HCT116 (cell line): ENCODE measurements at regions not wholly inside any gene's neighbourhood (a gene's known extent, or its start where the extent isn't known, plus 50 kb on each side); places are given as distances from the start of the nearest gene placed in this dataset.

Source experiments
- ATAC-seq: fragments of 200-7000 bp; cut with Tn5 transposase; 2 replicates; pipeline ENCODE4 v1.9.1; 2020; ENCODE audit warnings: mild to moderate bottlenecking, moderate library complexity
- BruUV-seq: library from RNA; stranded (reverse); fragments of 400-500 nt; replicated peaks from 2 replicates; lab custom pipeline; 2021; lab: Mats Ljungman, UMichigan
- CTCF ChIA-PET: fragments of 300-600 bp; sonication (Branson Sonifier 250); formaldehyde crosslinking; loops from one replicate; lab custom pipeline; 2021; ENCODE audit warnings: antibody characterized with exemption; lab: Charles Lee
- POLR2A ChIA-PET: fragments of 300-600, 350-600 bp; sonication (Branson Sonifier 250); formaldehyde crosslinking; loops from one replicate; lab custom pipeline; 2021; ENCODE audit warnings: antibody characterized with exemption; lab: Charles Lee
- RAD21 ChIA-PET, 2 experiments: fragments of 300-600 bp; sonication (Branson Sonifier 250); formaldehyde crosslinking; loops; one replicate each; lab custom pipeline; 2023; ENCODE audit warnings: low total read pairs in 2 of 2; ENCODE audit not compliant: uncharacterized antibody in 2 of 2, unreplicated experiment in 2 of 2, low non-redundant PET in 1 of 2; lab: Charles Lee
- DNase-seq: peaks from one replicate; pipeline ENCODE4 v3.0.0-alpha.2; 2010; ENCODE audit warnings: low read depth, low spot score
- H2AFZ ChIP-seq: fragments of 200-600 bp; shearing (Covaris generic), sonication (generic); 2 replicates; pipeline ENCODE4 v1.6.1; 2017; ENCODE audit warnings: low read depth, mixed run types, mixed read lengths, antibody characterized with exemption, low read length; ENCODE audit not compliant: poor library complexity, severe bottlenecking
- H3K27ac ChIP-seq: 2 replicates; pipeline ENCODE4 v1.5.1; 2012; ENCODE audit warnings: low read depth, low read length
- H3K27me3 ChIP-seq: fragments of 200-600 bp; sonication (generic); 2 replicates; pipeline ENCODE4 v1.6.1; 2016; ENCODE audit warnings: mixed run types, low read length, mixed read lengths; ENCODE audit not compliant: insufficient read depth
- H3K36me3 ChIP-seq, 2 experiments: fragments of 200-500 bp in 1 of 2; fragments of 200-600 bp in 1 of 2; sonication (Bioruptor generic) in 1 of 2; sonication (generic) in 1 of 2; 2 replicates each; pipeline versions ENCODE4 v1.5.1 to v1.6.1; 2014 to 2016; ENCODE audit warnings: low read length in 2 of 2, inconsistent platforms in 1 of 2, mixed read lengths in 1 of 2, mixed run types in 1 of 2; ENCODE audit not compliant: insufficient read depth in 2 of 2, control insufficient read depth in 1 of 2
- H3K4me1 ChIP-seq, 2 experiments: fragments of 200-600 bp in 1 of 2; sonication (generic) in 1 of 2; 2 replicates each; pipeline versions ENCODE4 v1.5.1 to v1.6.1; 2012 to 2017; ENCODE audit warnings: low read length in 2 of 2, inconsistent platforms in 1 of 2, mild to moderate bottlenecking in 1 of 2, mixed read lengths in 1 of 2, mixed run types in 1 of 2, moderate library complexity in 1 of 2; ENCODE audit not compliant: insufficient read depth in 2 of 2, control insufficient read depth in 1 of 2
- H3K4me2 ChIP-seq: fragments of 200-600 bp; sonication (generic); 2 replicates; pipeline ENCODE4 v1.6.1; 2017; ENCODE audit warnings: mixed run types, low read length, mixed read lengths
- H3K4me3 ChIP-seq, 2 experiments: fragments of 200-600 bp in 1 of 2; sonication (generic) in 1 of 2; replicated peaks in 1 of 2; 2 replicates each; pipeline ENCODE4 v1.5.1; 2011 to 2016; ENCODE audit warnings: low read length in 2 of 2, control low read depth in 1 of 2, low read depth in 1 of 2, mild to moderate bottlenecking in 1 of 2, mixed read lengths in 1 of 2, mixed run types in 1 of 2
- H3K79me2 ChIP-seq: fragments of 200-600 bp; sonication (generic); 2 replicates; pipeline ENCODE4 v1.6.1; 2017; ENCODE audit warnings: mild to moderate bottlenecking, mixed run types, low read length, moderate library complexity, mixed read lengths; ENCODE audit not compliant: insufficient read depth
- H3K9ac ChIP-seq: fragments of 200-600 bp; sonication (generic); 2 replicates; pipeline ENCODE4 v1.6.1; 2016; ENCODE audit warnings: low read length, mixed read lengths
- H3K9me2 ChIP-seq: fragments of 200-600 bp; sonication (generic), shearing (Covaris generic); 2 replicates; pipeline ENCODE4 v1.6.1; 2017; ENCODE audit warnings: mixed run types, mild to moderate bottlenecking, moderate library complexity; ENCODE audit not compliant: insufficient read depth
- H3K9me3 ChIP-seq, 2 experiments: fragments of 200-500 bp in 1 of 2; fragments of 200-600 bp in 1 of 2; sonication (Bioruptor generic) in 1 of 2; sonication (generic) in 1 of 2; 2 replicates each; pipeline ENCODE4 v1.6.1; 2014 to 2017; ENCODE audit warnings: low read length in 2 of 2, mixed read lengths in 2 of 2, inconsistent platforms in 1 of 2, low read depth in 1 of 2, mild to moderate bottlenecking in 1 of 2, mixed run types in 1 of 2, moderate library complexity in 1 of 2; ENCODE audit not compliant: control insufficient read depth in 1 of 2, insufficient read depth in 1 of 2
- H4K20me1 ChIP-seq: fragments of 200-600 bp; sonication (generic), shearing (Covaris generic); 2 replicates; pipeline ENCODE4 v1.6.1; 2017; ENCODE audit warnings: mixed run types, mild to moderate bottlenecking, moderate library complexity; ENCODE audit not compliant: insufficient read depth
- CEBPB ChIP-seq: IDR thresholded peaks from 2 replicates; pipeline ENCODE4 v1.6.1; 2012; ENCODE audit warnings: low read depth
- ELF1 ChIP-seq: IDR thresholded peaks from 2 replicates; pipeline ENCODE4 v1.6.1; 2012; ENCODE audit warnings: low read depth, borderline replicate concordance
- RAD21 ChIP-seq: IDR thresholded peaks from 2 replicates; pipeline ENCODE4 v1.6.1; 2012; ENCODE audit warnings: low read depth, mild to moderate bottlenecking
- SIN3A ChIP-seq: IDR thresholded peaks from 2 replicates; pipeline ENCODE4 v1.6.1; 2012; ENCODE audit warnings: low read depth
- TCF7L2 ChIP-seq: IDR thresholded peaks from 2 replicates; pipeline ENCODE4 v1.7.0; 2011; ENCODE audit warnings: borderline replicate concordance, inconsistent platforms; ENCODE audit not compliant: insufficient read depth, insufficient read length; ENCODE audit errors: extremely low read depth
- ZNF274 ChIP-seq: fragments of 200-500 bp; sonication (Bioruptor generic); IDR thresholded peaks from 2 replicates; pipeline ENCODE4 v1.6.1; 2014; ENCODE audit warnings: mild to moderate bottlenecking, low read depth, low read length, inconsistent platforms
- intact Hi-C: fragments of 100-400 bp; cut with micrococcal nuclease; formaldehyde crosslinking; loops from 2 replicates; pipeline ENCODE4 v1.10.0; 2022
- TF ChIP-seq, protein P1 (sequence below): IDR thresholded peaks from 2 replicates; pipeline ENCODE4 v1.6.1; 2012
- TF ChIP-seq, protein P2 (sequence below): IDR thresholded peaks from 2 replicates; pipeline ENCODE4 v1.6.1; 2012
- TF ChIP-seq, protein P3 (sequence below): IDR thresholded peaks from 2 replicates; pipeline ENCODE4 v1.6.1; 2011; ENCODE audit warnings: mild to moderate bottlenecking, low read length, moderate library complexity; ENCODE audit not compliant: insufficient replicate concordance; ENCODE audit errors: extremely low read depth

DNA sequence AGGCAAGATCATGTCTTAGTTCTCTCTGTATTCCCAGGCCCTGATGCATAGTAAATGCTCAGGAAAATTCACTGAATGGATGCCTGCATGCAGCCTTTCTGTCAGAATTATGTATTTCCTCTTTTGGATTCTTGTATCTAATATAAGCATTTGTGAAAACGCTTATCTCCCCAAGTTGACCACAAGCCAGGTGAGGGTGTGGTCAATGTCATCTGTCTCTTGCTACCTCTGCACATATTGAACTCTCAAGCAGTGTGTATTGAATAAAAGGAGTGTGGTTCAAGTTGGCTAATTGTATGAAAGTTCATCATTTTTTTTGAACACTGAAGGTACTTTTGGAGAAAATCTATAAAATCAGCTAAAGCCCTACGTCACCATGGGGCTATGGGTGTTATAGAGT is 84.3 kb downstream of the CNGA2 start (continued):
- TF ChIP-seq, protein P1, sequence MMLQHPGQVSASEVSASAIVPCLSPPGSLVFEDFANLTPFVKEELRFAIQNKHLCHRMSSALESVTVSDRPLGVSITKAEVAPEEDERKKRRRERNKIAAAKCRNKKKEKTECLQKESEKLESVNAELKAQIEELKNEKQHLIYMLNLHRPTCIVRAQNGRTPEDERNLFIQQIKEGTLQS, result no peak
- no peak for TF ChIP-seq ELF1

DNA sequence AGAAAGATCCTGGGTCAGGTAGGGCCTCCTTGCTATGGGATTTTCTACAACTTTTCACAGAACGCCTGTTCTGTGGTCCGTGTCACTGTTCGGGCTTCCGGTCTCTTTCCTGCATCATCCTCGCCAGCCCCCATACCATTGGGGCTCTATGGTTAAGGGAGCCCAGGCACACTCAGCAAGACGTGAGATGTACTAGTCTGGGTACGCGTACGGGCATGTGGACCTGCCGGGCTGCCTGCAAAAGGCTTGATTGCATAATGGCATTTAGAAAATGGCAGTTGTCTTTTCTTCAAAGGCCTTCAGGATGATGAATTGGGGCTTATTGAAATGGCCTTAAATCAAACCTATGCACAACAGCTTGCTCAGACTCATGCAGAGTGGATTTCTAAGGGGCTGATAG is 86.7 kb downstream of the CNGA2 start:
- BruUV-seq, result no TSS peak
- ATAC-seq, result no peak
- Histone ChIP-seq H2AFZ (no peak overlapping the region), H3K4me3 (no peak overlapping the region), H3K27ac (no peak overlapping the region), H3K79me2 (no peaks in the 10 kb centered on the region), H3K9me2 (no peaks in the 10 kb centered on the region), H3K4me1 (no peaks in the 10 kb centered on the region), H3K36me3 (no peaks in the 10 kb centered on the region), H3K4me2 (no peak overlapping the region), H3K9me3 (no peaks in the 10 kb centered on the region), H3K27me3 (0 out of 2 replicates have a peak, but pooled peaks cover 2% of the 10 kb centered on the region), H3K9ac (no peak overlapping the region), H4K20me1 (no peaks in the 10 kb centered on the region)
- ChIA-PET CTCF (no interaction called here), POLR2A (no interaction called here), RAD21 (no interaction called here)
- intact Hi-C loops, result no loop called here
- TF ChIP-seq TCF7L2, result no peak
- TF ChIP-seq RAD21, result no peak
- TF ChIP-seq ZNF274, result no peak
- TF ChIP-seq, protein P2, sequence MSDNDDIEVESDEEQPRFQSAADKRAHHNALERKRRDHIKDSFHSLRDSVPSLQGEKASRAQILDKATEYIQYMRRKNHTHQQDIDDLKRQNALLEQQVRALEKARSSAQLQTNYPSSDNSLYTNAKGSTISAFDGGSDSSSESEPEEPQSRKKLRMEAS, result no peak
- no peak for TF ChIP-seq SIN3A
- TF ChIP-seq, protein P3, sequence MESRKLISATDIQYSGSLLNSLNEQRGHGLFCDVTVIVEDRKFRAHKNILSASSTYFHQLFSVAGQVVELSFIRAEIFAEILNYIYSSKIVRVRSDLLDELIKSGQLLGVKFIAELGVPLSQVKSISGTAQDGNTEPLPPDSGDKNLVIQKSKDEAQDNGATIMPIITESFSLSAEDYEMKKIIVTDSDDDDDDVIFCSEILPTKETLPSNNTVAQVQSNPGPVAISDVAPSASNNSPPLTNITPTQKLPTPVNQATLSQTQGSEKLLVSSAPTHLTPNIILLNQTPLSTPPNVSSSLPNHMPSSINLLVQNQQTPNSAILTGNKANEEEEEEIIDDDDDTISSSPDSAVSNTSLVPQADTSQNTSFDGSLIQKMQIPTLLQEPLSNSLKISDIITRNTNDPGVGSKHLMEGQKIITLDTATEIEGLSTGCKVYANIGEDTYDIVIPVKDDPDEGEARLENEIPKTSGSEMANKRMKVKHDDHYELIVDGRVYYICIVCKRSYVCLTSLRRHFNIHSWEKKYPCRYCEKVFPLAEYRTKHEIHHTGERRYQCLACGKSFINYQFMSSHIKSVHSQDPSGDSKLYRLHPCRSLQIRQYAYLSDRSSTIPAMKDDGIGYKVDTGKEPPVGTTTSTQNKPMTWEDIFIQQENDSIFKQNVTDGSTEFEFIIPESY, result no peak
- TF ChIP-seq CEBPB, result no peak
- DNase-seq, result no peak
